ENCODE measurements at regions not wholly inside any gene's neighbourhood (a gene's known extent, or its start where the extent isn't known, plus 50 kb on each side); places are given as distances from the start of the nearest gene placed in this dataset.

DNA sequence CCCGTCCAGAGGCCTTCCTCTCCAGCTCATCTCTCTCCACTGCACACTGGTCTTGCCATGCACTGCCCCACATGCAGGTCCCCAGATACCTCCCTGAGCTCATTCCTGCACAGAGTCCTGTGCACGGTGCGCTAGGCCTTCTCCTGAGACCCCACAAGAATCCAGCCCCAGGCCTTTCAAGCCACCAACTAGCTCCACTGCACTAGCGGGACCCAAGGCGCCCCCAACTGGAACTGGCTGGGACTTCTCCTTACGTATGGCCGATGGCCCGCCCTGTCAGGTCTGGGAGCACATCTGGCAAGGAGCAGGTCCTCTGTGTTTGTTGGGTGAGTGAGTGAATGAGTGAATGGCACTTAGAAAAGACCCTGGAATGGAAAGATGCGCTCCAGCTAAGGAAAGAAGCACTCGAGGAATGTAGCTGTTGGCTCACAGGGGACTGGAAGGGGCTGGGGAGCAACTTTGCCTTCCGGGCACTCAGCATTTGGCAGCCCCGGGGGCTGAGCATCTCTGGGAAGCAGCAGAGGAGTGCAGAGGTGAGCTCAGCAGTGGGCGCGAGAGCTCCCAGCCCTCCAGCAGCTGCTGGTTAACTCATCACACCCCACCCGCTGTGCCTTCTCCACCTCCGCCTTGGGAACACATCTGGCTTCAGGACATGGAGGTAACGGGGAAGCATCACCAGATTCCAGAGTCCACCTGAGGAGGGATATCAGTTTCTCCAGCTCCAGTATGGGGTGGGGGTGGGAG, 223.1 kb downstream of the GLI2 start:
- TF ChIP-seq, protein P1, sequence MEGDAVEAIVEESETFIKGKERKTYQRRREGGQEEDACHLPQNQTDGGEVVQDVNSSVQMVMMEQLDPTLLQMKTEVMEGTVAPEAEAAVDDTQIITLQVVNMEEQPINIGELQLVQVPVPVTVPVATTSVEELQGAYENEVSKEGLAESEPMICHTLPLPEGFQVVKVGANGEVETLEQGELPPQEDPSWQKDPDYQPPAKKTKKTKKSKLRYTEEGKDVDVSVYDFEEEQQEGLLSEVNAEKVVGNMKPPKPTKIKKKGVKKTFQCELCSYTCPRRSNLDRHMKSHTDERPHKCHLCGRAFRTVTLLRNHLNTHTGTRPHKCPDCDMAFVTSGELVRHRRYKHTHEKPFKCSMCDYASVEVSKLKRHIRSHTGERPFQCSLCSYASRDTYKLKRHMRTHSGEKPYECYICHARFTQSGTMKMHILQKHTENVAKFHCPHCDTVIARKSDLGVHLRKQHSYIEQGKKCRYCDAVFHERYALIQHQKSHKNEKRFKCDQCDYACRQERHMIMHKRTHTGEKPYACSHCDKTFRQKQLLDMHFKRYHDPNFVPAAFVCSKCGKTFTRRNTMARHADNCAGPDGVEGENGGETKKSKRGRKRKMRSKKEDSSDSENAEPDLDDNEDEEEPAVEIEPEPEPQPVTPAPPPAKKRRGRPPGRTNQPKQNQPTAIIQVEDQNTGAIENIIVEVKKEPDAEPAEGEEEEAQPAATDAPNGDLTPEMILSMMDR (IDR thresholded peaks at IDR 0.05), result no peak
- no peak overlapping the region for H3K4me3 ChIP-seq (ENCODE audit: low read depth in 1 of 2, low read length in 1 of 2)
- no peaks in the 10 kb centered on the region for H3K9me3 ChIP-seq
- no peaks in the 10 kb centered on the region for H3K36me3 ChIP-seq
- no peaks in the 10 kb centered on the region for H3K27me3 ChIP-seq
- no peaks in the 10 kb centered on the region for H3K4me1 ChIP-seq (ENCODE audit: control insufficient read depth in 1 of 2, insufficient read depth in 1 of 2, low read depth in 1 of 2, low read length in 1 of 2)
- H3K27ac ChIP-seq, result no peak overlapping the region

DNA sequence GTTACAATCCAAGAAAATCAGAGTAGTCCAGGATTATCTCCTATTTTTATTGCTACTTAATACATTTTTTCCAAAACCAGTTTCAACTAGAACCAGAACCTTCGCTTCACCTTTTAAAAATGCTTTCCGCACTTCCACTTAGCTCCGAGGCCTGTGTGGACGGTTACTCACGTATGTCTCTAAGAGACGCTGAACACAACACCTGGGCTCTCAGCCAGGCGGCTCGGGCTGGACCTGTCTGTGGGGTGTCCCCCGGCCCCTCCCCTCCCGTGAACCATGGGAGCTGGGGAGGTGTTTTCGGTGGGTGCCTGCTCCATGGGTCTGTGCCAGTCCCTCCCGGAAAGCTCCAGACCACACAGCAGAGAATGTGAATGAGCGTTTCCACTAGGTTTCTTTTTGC, 223.8 kb downstream of the GLI2 start:
- TF ChIP-seq, protein P1 (IDR thresholded peaks at IDR 0.05), result no peak
- H3K4me3 ChIP-seq (ENCODE audit: low read depth in 1 of 2, low read length in 1 of 2), result no peak overlapping the region
- H3K27ac ChIP-seq, result no peak overlapping the region
- no peaks in the 10 kb centered on the region for H3K27me3 ChIP-seq
- H3K9me3 ChIP-seq, result no peaks in the 10 kb centered on the region
- H3K4me1 ChIP-seq (ENCODE audit: control insufficient read depth in 1 of 2, insufficient read depth in 1 of 2, low read depth in 1 of 2, low read length in 1 of 2), result no peaks in the 10 kb centered on the region
- no peaks in the 10 kb centered on the region for H3K36me3 ChIP-seq

DNA sequence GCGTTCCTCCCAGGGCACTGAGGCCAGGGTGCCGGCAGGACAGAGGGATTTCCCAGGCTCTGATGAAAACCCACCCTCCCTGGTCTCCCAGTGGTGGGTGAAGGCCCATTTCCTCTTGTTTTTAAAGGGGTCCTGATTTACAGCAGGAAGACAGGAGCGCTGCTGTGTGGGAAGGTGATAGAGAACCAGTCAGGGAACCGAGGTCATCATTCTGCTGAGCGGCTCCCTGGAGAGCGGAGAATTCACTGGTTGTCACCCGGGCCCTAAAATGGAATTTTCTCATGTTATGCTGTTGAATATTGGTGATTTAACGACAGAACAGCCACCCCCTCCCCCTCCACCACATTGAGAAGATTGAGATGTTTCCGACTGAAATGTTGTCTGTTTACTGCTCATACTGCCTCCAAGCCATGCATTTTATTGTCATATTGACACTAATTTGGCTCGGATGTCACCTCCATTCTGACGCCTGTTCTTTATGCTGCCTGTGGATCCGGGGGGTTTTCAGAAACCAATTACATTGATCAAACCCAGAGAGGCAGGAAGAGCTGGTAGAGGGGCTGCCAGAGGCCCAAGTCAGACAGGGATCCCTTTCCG, 225.2 kb downstream of the GLI2 start:
- no peak overlapping the region for H3K27ac ChIP-seq
- TF ChIP-seq, protein P1 (IDR thresholded peaks at IDR 0.05), result no peak
- no peaks in the 10 kb centered on the region for H3K9me3 ChIP-seq
- H3K27me3 ChIP-seq, result no peaks in the 10 kb centered on the region
- H3K36me3 ChIP-seq, result no peaks in the 10 kb centered on the region
- H3K4me3 ChIP-seq (ENCODE audit: low read depth in 1 of 2, low read length in 1 of 2), result no peak overlapping the region
- H3K4me1 ChIP-seq (ENCODE audit: control insufficient read depth in 1 of 2, insufficient read depth in 1 of 2, low read depth in 1 of 2, low read length in 1 of 2), result no peaks in the 10 kb centered on the region

DNA sequence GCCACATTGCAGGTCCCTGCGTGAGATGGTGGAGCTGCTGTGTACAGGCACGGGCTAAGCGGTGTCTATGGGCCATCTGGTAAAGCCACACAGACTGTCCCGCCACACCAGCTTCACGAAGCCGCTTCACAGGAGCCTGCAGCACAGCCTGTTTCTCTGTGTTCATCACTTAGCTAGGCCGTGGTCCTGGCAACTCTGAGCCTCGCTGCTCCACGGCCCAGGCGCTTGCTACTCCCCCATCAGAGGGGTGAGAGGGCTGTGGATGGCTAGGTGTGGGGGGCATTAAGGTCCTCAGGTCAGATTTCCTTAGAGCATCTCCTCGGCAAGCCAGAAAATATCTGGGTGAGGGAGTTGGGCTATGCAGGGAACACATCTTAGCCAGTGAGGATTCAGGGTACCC, 225.7 kb downstream of the GLI2 start:
- Histone ChIP-seq H3K9me3 (no peaks in the 10 kb centered on the region), H3K27me3 (no peaks in the 10 kb centered on the region), H3K4me1 (ENCODE audit: control insufficient read depth in 1 of 2, insufficient read depth in 1 of 2, low read depth in 1 of 2, low read length in 1 of 2) (no peaks in the 10 kb centered on the region), H3K4me3 (ENCODE audit: low read depth in 1 of 2, low read length in 1 of 2) (no peak overlapping the region), H3K27ac (no peak overlapping the region), H3K36me3 (no peaks in the 10 kb centered on the region)
- TF ChIP-seq, protein P1 (IDR thresholded peaks at IDR 0.05), result no peak

DNA sequence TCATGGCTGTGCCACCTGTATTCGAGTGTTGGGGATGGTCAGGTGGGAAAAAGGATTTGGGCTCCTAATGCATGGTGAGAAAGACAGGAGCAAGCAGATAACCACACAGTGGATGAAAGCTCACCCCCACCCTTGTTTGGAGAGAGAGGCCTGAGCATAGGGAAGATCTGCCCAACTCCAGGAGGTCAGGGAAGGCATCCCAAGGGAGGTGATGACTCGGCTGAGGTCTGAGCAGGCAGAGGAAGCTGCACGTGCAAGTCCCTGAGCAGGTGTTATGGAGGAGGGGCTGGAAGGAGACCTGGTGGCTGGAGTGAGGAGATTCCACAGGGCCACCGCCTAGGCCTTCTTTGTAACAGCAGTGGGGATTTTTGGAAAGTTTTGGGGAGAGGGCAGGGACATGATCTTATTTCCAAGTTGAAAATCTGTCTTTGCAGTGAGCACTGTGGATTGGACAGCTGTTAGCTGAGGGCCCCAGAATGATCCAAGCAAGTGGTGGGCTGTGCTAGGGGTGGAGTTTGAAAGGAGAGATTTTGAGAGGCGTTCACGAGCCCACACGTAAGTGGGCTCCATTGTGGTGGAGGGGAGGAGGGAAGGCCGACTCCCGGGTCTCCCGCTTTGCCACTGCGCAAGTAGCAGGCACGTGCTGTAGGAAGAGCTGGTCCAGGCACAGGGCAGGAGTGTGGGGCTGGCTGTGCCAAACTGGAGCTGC, 228.5 kb downstream of the GLI2 start:
- Histone ChIP-seq H3K4me3 (ENCODE audit: low read depth in 1 of 2, low read length in 1 of 2) (no peak overlapping the region), H3K27ac (no peak overlapping the region), H3K36me3 (no peaks in the 10 kb centered on the region), H3K27me3 (no peaks in the 10 kb centered on the region), H3K9me3 (no peaks in the 10 kb centered on the region), H3K4me1 (ENCODE audit: control insufficient read depth in 1 of 2, insufficient read depth in 1 of 2, low read depth in 1 of 2, low read length in 1 of 2) (no peaks in the 10 kb centered on the region)
- TF ChIP-seq, protein P1 (IDR thresholded peaks at IDR 0.05), result no peak
